HCT116 (cell line): ENCODE measurements at regions not wholly inside any gene's neighbourhood (a gene's known extent, or its start where the extent isn't known, plus 50 kb on each side); places are given as distances from the start of the nearest gene placed in this dataset.

Experiments used
- FOSL1 ChIP-seq: IDR thresholded peaks from 2 replicates; pipeline ENCODE4 v1.6.1; 2012; ENCODE audit warnings: low read depth
- TF ChIP-seq, protein P1 (sequence below): IDR thresholded peaks from 2 replicates; pipeline ENCODE4 v1.6.1; 2012
- TF ChIP-seq, protein P2 (sequence below), 3 experiments: fragments of 200-600 bp in 1 of 3; sonication (generic) in 1 of 3; IDR thresholded peaks in 2 of 3; conservative IDR thresholded peaks in 1 of 3; 2 replicates each; pipeline ENCODE4 v1.5.1; 2012 to 2017; ENCODE audit warnings: low read depth in 2 of 3, low read length in 2 of 3, antibody characterized with exemption in 1 of 3, borderline replicate concordance in 1 of 3, control low read depth in 1 of 3, mild to moderate bottlenecking in 1 of 3, mixed read lengths in 1 of 3, mixed run types in 1 of 3, moderate library complexity in 1 of 3; ENCODE audit not compliant: insufficient read depth in 1 of 3

DNA sequence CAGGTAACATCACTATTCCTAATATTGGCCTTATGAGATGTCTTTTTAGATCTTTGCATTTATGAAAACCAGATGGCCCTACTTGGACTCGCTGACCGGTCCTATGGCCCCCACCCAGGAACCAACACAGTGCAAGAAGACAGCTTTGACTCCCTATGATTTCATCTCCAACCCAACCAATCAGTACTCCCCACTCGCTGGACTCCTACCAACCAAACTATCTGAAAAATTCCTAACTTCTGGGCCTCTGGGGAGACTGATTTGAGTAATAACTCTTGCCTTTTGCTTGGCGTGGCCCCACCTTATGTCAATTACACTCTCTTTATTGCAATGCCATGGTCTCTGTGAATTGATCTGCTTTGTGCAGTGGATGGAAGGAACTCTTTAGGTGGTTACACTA, 828.9 kb downstream of the CDH11 start:
- TF ChIP-seq, protein P1, sequence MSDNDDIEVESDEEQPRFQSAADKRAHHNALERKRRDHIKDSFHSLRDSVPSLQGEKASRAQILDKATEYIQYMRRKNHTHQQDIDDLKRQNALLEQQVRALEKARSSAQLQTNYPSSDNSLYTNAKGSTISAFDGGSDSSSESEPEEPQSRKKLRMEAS: no peak
- no peak for TF ChIP-seq FOSL1
- TF ChIP-seq, protein P2, sequence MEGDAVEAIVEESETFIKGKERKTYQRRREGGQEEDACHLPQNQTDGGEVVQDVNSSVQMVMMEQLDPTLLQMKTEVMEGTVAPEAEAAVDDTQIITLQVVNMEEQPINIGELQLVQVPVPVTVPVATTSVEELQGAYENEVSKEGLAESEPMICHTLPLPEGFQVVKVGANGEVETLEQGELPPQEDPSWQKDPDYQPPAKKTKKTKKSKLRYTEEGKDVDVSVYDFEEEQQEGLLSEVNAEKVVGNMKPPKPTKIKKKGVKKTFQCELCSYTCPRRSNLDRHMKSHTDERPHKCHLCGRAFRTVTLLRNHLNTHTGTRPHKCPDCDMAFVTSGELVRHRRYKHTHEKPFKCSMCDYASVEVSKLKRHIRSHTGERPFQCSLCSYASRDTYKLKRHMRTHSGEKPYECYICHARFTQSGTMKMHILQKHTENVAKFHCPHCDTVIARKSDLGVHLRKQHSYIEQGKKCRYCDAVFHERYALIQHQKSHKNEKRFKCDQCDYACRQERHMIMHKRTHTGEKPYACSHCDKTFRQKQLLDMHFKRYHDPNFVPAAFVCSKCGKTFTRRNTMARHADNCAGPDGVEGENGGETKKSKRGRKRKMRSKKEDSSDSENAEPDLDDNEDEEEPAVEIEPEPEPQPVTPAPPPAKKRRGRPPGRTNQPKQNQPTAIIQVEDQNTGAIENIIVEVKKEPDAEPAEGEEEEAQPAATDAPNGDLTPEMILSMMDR (IDR thresholded peaks at IDR 0.05 in 2 of 3, conservative IDR thresholded peaks at IDR 0.05 in 1 of 3; ENCODE audit: borderline replicate concordance in 1 of 3, insufficient read depth in 1 of 3, low read depth in 2 of 3, low read length in 2 of 3): no peak
